HG02623 (cell line): ENCODE measurements at regions not wholly inside any gene's neighbourhood (a gene's known extent, or its start where the extent isn't known, plus 50 kb on each side); places are given as distances from the start of the nearest gene placed in this dataset.

Experiments used
- ATAC-seq: cut with Tn5 transposase; IDR thresholded peaks from one replicate; pipeline ENCODE4 v1.9.1; 2021; ENCODE audit warnings: moderate library complexity; ENCODE audit not compliant: unreplicated experiment

DNA sequence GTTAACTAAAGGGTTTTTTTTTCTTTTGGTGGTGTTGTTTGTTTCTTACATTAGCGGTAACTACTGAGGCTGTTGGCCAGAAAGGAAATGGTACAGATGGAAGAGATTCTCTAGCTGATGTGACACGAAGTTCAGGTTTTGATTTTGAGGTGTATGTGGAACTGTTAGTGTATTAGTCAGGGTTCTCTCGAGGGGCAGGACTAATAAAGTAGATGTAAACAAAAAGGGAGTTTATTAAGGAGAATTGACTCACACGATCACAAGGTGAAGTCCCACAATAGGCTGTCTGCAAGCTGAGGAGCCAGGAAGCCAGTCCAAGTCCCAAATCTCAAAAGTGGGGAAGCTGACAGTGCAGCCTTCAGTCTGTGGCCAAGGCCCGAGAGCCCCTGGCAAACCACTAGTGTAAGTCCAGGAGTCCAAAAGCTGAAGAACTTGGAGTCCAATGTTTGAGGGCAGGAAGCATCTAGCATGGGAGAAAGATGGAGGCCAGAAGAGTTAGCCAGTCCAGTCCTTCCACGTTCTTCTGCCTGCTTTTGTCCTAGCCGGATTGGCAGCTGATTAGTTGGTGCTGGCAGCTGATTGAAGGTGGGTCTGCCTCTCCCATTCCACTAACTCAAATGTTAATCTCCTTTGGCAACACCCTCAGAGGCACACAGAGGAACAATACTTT, 577.6 kb downstream of the EFNB2 start:
- ATAC-seq: no peak

DNA sequence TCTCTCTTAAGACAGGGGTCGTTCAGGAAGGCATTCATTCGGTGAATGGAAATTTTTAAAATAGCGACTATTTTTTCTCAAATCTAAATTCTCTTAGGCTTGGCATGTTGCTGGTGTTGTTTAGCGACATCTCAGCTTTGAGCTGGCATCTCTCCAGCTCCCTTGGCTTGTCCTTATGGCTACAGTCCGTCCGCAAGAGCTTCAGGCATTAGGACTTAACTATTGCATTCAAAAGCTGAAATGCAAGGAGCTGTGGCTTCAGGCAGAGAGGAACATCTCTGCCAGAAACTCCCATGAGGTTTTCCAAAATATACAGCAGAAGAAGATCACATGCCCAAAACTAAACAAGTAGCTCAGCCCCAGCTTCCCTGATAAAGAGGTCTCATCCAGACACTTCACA, 578.5 kb downstream of the EFNB2 start:
- no peak for ATAC-seq

DNA sequence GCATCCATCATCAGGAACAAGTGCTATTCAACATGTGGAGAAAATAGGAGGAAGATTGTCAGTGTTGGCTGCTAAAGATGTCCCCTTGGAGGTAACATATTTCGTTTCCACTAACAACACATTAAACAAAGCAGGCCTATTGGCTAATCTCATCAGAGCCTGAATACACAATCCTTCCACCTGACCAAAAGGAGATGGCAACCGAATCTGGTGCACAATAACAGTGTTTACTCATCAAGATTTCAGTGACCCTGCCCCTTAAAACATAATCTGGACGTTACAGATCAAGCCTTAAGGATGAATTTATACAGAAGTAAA, 582.5 kb downstream of the EFNB2 start:
- no peak for ATAC-seq

DNA sequence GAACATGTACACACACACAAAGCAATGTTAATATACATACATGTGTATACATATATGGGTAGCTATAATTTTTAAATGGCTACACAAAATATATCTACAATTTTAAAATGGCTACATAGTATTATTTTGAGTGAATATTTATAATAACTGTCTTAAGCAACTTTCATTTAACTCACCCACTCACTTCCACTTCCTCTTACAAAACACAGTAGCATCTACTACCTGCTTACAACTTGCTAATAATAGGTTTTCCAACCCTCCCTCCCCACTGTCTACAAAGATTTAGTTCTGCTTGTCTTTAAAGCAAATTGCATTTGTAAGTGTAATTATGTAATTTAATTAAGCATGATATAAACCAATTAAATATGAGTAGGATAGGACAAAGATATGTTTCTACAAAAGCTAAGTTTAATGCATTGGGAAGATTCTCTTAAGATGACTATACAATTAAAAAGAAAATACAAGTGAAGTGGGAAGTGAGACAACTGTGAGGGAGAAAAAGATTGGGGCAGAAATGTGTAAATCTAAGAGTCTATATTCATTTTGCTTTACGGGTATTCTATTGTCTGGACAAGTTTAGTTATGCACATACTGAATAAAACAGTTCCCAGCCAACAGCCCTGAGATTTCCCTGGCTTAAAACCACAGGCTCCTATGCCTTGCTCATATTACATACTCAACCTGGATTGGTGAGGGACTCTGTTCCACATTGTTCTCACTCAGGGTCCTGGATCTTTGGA, 583.1 kb downstream of the EFNB2 start:
- ATAC-seq: peak; percentile 81

DNA sequence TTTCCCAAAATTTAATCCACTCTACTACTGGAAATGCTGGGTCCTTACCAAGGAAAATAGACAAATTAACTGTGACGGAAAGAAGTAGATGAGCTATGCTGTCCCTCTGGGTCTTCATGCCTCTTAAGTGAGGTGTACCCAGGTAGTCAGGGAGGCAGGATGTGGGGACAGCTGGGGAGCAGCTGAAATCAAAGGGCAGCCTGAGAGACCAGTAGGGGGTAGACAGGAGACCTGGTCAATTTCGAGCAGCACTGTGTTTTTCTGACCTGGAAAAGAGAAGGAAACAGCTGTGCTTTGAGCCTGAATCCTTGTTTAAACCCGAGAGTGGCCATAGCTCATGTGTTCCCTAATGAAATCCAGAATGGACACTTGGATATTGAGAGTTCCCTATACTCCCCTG, 587.3 kb downstream of the EFNB2 start:
- ATAC-seq: no peak

DNA sequence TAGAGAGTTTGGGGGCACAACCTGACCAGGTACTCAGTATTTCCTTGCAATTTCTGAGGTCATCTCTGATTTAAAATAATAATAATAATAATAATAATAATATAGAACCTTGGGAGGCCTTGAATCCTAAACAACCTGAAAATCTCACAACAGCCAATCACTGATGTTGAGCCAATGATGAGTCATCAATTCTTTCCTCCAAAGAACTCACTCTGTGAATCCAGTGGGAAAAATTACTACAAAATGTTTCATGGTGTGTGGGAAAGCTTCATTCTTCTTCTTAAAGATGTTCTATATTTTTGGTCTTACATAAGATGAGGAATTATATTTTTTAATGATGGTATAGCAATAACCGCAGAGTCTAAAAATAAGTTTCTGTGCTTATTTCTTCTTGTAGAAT, 594.6 kb downstream of the EFNB2 start:
- no peak for ATAC-seq

DNA sequence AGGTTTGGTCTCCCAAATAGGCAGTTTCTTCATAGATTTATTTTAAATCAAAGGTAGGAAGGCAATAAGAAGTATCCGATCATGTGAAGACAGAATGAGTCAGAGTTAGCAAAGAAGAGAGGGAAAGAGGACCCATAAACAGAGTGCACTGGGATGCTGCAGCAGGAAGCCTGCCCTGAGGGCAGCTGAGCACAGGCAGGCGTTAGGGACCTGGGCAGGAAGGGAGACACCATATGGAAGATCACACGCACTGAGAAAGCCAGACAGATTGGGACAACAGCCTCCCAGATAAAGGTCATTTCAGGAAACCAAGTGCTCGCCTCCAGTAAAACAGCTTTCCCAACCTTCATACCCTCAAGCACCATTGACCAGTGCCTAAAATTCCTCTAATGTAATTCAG, 598.0 kb downstream of the EFNB2 start:
- ATAC-seq: no peak

DNA sequence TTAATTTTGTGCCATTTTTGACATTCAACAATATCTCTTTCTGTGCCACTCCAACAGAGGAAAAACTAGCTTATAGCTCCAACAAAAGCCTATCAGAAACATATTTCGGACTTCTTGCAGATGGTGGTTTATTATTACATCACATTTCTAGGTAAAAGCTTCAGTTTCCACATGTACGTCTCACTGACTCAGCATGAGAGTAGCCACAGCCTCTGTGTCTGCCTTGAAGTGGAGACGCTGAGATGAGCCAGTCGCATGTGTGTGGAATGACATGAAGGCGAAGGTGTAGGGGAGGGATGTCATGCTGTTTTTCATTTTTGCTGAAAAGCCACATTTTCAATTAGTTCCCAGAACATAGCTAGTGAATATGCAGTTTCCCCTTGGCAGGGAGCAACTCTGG, 598.6 kb downstream of the EFNB2 start:
- ATAC-seq: no peak

DNA sequence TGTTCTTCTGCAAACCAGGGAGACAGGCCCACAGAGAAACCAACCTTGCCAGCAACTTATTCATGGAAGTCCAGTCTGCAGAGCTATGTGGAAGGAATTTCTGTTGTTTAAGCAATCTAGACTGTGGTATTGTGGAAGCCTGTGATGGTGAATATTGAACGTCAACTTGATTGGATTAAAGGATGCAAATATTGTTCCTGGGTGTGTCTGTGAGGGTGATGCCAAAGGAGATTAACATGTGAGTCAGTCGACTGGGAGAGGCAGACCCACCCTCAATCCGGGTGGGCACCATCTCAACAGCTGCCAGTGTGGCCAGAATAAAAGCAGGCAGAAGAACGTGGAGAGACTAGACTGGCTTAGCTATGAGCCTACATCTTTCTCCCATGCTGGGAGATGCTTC, 606.0 kb downstream of the EFNB2 start:
- no peak for ATAC-seq

DNA sequence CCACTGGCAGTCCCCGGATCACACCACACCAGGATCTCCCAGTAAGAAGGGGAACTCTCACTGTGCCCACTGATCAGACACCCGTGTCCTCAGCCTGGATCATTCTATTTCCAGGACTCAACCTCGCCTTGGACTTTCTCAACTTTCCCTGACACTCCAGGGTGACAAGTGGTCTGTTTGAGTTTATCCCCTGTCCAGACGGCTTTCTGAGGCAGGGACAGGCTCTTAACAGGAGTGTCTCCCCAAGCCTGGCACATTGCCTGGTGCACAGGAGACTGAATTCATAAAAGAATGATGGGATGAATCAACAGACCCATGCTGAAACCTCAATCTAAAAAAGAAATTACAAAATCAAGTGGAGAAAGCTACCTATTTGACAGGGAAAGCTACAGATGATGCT, 606.6 kb downstream of the EFNB2 start:
- no peak for ATAC-seq

DNA sequence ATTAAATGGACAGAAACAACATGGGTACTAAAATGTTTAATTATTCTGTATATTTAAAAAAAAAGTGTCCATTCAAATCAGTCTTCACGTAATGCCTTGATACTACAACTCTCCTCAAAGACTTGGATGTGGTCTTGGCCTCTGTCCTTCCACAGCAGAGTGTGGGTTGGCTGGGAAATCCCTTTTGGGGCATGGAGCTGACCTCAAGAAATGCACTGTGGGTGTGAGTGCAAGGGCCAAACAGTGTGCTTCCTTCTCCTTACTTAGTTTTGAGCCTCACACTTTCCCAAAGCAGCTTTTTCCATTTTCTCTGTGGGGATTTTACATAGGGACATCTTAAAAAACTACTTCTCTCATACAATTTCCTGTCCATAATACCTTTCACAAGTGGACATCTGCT, 607.4 kb downstream of the EFNB2 start:
- no peak for ATAC-seq

DNA sequence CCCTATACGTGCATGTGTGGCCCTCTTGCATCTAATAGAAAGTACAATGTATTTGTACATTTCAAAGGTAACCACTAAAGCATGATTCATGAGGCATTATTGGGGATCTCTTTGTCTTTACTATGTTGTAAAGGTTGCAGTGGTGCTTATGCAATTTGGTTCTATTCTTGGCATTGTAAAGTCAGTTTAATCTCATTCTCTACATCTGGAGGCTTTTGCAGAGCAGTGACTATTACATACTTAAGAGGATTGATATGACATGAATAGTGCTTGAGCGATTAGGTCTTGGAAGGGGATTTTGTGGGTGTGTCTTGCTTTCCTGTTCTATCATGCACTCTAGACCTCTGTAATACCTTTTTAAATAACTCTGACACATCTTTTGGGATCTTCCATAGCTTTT, 610.0 kb downstream of the EFNB2 start:
- no peak for ATAC-seq

DNA sequence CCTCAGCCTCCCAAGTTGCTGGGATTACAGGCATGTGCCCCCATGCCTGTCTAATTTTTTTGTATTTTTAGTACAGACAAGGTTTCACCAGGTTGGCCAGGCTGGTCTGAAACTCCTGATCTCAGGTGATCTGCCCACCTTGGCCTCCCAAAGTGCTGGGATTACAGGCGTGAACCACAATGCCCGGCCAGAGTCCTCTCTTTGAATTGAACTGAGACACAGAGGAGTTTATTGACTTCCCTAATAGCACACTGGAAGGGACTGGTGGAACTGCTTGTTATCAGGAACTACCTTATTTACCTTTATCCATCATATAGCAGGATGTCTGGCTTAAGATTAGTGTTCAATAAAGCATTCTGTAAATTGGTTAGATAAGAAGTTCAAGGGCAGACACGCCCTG, 613.8 kb downstream of the EFNB2 start:
- ATAC-seq: no peak

DNA sequence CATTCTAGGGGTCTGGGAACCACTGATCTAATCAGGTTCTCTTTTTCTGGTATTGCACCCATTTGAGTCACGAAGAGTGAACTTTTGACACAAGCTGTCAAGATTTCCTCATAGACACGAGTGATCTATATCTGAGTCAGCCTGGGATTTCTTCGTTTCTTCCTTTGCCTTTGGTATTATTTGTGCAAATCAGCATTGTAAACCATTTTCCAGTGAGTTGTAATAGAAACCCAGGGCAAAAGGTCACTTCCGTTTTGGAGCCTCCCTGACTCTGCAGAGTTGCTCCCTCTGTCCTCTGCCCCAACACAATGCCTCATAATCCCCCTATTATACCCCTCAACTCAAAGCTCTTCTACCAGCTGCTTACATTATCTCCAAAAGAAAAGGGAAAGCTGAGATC, 615.1 kb downstream of the EFNB2 start:
- ATAC-seq: no peak

DNA sequence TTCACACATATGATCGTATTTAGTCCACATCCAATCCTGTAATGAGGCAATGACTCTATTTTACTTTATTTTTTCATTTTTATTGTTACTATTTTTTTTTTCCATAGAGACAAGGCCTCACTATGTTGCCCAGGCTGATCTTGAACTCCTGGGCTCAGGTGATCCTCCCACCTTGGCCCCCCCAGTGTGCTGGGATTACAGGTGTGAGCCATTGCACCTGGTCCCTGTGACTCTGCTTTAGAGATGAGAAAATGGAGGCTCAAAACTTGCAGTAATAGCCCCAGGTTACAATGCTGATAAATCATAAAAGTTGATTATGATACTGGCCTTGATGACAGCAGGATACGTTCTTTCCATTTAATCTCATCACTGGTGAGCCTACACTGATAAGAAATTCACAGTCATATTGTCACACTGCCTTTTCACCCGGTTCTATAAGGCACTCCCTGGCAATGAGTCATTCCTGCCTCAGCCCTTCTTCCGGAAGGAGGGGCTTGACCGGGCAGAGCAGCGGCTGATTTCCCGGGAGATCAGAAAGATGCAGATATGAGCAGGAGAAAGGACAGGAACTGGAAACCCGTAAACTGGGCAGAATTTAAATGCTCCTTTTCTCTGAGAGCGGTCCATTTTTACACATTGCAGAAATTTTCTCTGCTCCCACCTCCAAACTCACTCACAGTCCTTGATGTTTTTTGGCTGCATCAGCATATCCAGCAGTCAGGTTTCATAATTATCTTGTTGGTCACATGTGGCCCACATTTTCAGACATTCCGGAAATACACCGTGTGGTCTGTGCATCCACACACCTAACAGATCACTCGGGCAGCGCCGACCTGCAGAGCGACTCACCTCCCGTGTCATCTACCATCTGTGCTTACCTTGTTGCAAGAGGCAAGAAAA, 616.4 kb downstream of the EFNB2 start:
- no peak for ATAC-seq

DNA sequence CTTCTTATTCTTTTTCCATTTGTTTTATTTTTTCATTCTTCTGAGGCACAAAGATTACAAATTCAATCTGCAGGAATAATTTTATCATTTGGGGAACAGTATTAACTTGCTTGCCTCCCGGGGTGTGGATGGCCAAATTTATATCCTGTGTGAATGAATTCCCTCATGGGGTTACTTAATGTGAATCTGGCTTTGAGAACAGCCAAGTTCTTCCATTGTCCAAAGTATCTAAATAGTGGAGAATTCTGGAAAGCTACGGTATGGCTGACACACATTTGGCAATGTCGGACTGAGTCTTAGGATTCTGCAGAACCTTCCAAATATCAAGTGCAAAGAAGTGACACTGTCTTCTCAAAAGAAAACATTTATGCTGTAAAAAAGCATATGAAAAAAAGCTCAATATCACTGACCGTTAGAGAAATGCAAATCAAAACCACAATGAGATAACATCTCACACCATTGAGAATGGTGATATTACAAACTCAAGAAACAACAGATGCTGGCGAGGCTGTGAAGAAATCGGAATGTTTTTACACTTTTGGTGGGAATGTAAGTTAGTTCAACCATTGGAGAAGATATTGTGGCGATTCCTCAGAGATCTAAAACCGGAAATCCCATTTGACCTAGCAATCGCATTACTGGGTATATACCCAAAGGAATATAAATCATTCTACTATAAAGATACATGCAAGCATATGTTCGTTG, 620.2 kb downstream of the EFNB2 start:
- no peak for ATAC-seq

DNA sequence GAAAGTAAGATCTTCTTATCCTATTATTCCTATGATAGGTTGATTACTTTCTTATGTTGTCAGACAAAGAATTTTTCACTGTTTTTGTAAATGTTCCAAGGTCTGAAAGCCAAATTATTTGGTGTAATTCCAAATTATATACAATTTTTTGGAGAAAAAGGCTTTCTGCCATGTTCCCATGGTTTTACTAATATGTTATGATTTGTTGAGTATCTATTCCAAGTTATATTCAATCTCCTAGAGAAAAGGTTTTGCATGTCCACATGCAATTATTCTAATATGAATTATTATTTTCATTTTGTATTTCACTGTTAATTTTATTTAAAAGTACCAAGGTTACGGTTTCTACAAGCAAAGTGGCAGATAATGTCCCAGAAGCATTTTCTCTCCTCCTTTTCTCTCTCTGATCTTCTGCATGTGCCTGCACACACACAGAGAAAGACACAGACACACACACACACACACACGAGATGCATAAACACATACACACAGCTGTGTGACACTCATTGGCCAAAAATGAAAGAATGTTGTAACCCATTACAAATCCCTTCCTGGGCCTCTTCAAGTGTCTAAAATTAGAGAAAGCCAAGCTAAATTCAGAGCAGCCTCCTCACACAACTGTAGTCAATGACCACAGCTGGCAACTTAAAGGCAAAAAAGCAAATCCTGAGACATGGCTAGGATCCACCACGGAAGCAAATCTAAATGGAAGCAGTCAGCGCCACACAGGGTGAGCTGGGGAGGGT, 621.0 kb downstream of the EFNB2 start:
- ATAC-seq: no peak

DNA sequence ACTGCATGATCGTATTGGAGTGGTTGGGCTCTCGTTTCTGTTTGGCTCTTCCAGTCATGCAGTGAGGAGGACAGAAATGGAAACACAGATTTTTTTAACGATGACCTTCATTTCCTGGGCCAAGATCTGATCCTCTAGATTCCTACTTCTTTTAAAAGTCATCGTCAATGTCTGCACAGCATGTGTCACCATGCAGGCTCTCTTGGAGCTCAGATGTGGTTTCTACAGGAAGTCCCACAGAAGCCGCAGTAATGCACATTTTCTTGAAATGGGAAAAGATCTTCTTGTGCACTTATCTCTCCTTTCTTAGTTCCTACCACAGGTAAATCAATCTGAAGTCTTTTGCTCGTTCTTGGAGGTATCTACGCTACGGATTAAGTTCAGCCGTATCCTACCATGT, 626.9 kb downstream of the EFNB2 start:
- no peak for ATAC-seq

DNA sequence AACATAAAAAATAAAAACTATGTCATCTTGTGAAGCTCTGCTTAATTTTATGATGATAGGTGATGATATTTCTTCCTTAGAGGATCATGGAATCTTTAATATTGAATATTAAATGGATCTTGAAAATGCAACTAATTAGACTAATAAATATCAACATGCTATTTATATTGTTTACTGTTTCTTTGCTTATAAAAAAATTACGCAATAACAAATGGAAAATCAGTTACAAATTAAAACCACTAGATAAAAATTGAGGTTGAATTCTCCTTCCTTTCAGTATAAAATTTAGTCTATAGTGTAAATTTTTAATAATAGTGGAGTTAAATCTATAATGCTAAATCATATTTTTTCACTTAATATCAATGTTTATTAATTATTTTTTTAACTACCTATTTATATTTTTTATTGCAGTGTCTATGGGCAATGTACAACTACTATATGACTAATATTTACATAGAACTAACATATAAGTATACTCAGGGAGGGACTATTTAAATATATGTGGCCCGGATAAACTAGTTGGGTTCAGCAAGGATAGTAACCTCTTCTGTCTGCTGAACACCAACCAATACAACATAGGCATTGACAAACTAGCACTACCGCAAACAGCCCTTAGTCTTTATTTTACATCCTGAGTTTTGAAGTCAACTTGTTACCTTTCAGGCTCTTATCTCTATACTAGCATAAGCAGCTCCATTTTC, 628.0 kb downstream of the EFNB2 start:
- ATAC-seq: no peak

DNA sequence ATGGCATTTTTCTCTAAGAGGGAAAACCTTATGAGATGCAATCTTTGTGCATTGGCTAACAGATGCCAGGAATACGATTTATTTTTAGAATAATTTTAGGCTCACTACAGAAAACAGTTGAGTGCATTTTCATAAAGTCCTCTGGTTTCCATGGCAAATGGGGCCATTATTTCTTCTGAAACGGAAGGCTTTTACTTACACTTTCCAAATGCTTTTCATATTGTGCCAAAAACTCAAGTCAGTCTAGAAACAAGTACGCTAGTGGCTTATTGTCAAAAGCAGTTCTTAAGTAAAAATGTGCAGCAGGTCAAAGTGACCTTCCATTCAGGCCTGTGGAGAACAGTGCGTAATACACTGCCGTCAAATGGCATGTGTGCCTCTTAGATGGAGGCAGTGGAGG, 628.7 kb downstream of the EFNB2 start:
- ATAC-seq: no peak
